DMS 273 treated with DMSO at 0.1 percent for 48 hours (cell line): ENCODE measurements at regions not wholly inside any gene's neighbourhood (a gene's known extent, or its start where the extent isn't known, plus 50 kb on each side); places are given as distances from the start of the nearest gene placed in this dataset.

ENCODE experiments used
- DNase-seq: peaks from one replicate; lab custom pipeline; 2025; lab: John Stamatoyannopoulos, UW

- no peak for DNase-seq
Observed at GRCh38 chr18:75805265-75805664, 377.8 kb upstream of the SMIM21 start.

GRCh38 chr18:75802681-75803080 is 375.2 kb upstream of the SMIM21 start:
- DNase-seq, result no peak

- no peak for DNase-seq
Observed at GRCh38 chr18:75801178-75801577, 373.7 kb upstream of the SMIM21 start.

- DNase-seq, result no peak
Observed at GRCh38 chr18:75800331-75800648, 372.8 kb upstream of the SMIM21 start.

- no peak for DNase-seq
Observed at GRCh38 chr18:75799449-75800330, 372.2 kb upstream of the SMIM21 start.

GRCh38 chr18:75797046-75797445 is 369.5 kb upstream of the SMIM21 start:
- DNase-seq, result no peak

- DNase-seq, result no peak
Observed at GRCh38 chr18:75790796-75791195, 363.3 kb upstream of the SMIM21 start.

GRCh38 chr18:75790111-75790510 is 362.6 kb upstream of the SMIM21 start:
- no peak for DNase-seq

- DNase-seq, result no peak
Observed at GRCh38 chr18:75785834-75786233, 358.3 kb upstream of the SMIM21 start.

- no peak for DNase-seq
Observed at GRCh38 chr18:75785206-75785605, 357.7 kb upstream of the SMIM21 start.

- no peak for DNase-seq
Observed at GRCh38 chr18:75784390-75784789, 356.9 kb upstream of the SMIM21 start.

GRCh38 chr18:75783566-75784281 is 356.2 kb upstream of the SMIM21 start:
- DNase-seq, result no peak

GRCh38 chr18:75782826-75783225 is 355.3 kb upstream of the SMIM21 start:
- DNase-seq, result no peak

- no peak for DNase-seq
Observed at GRCh38 chr18:75782204-75782603, 354.7 kb upstream of the SMIM21 start.

- DNase-seq, result no peak
Observed at GRCh38 chr18:75779910-75780309, 352.4 kb upstream of the SMIM21 start.

- DNase-seq, result no peak
Observed at GRCh38 chr18:75779450-75779849, 351.9 kb upstream of the SMIM21 start.

- no peak for DNase-seq
Observed at GRCh38 chr18:75777630-75778029, 350.1 kb upstream of the SMIM21 start.

GRCh38 chr18:75775121-75775520 is 347.6 kb upstream of the SMIM21 start:
- DNase-seq, result no peak

GRCh38 chr18:75773618-75774017 is 346.1 kb upstream of the SMIM21 start:
- DNase-seq, result no peak

GRCh38 chr18:75762758-75763157 is 335.3 kb upstream of the SMIM21 start:
- DNase-seq, result no peak

GRCh38 chr18:75760208-75760607 is 332.7 kb upstream of the SMIM21 start:
- DNase-seq, result no peak

GRCh38 chr18:75757951-75758350 is 330.4 kb upstream of the SMIM21 start:
- no peak for DNase-seq

GRCh38 chr18:75754433-75754832 is 326.9 kb upstream of the SMIM21 start:
- DNase-seq, result no peak

GRCh38 chr18:75753753-75754152 is 326.2 kb upstream of the SMIM21 start:
- DNase-seq, result no peak
